ENCODE measurements at regions not wholly inside any gene's neighbourhood (a gene's known extent, or its start where the extent isn't known, plus 50 kb on each side); places are given as distances from the start of the nearest gene placed in this dataset.

GRCh38 chr4:94399721-94400120, 52.0 kb upstream of the PDLIM5 start:
- TF ChIP-seq SP1 (CRISPR knock-in tag; conservative IDR thresholded peaks at IDR 0.05) (no peak), CTCF (IDR thresholded peaks at IDR 0.05) (no peak), PRDM15 (CRISPR knock-in tag; IDR thresholded peaks at IDR 0.05) (no peak), NFYB (CRISPR knock-in tag; conservative IDR thresholded peaks at IDR 0.05; ENCODE audit: low read depth) (no peak), ESRRA (CRISPR knock-in tag; IDR thresholded peaks at IDR 0.05; ENCODE audit: borderline replicate concordance) (no peak), JUN (CRISPR knock-in tag; IDR thresholded peaks at IDR 0.05) (no peak), E2F5 (CRISPR knock-in tag; IDR thresholded peaks at IDR 0.05) (no peak)
- TF ChIP-seq, protein P1, sequence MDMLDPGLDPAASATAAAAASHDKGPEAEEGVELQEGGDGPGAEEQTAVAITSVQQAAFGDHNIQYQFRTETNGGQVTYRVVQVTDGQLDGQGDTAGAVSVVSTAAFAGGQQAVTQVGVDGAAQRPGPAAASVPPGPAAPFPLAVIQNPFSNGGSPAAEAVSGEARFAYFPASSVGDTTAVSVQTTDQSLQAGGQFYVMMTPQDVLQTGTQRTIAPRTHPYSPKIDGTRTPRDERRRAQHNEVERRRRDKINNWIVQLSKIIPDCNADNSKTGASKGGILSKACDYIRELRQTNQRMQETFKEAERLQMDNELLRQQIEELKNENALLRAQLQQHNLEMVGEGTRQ (CRISPR knock-in tag; IDR thresholded peaks at IDR 0.05): no peak
- TF ChIP-seq, protein P2, sequence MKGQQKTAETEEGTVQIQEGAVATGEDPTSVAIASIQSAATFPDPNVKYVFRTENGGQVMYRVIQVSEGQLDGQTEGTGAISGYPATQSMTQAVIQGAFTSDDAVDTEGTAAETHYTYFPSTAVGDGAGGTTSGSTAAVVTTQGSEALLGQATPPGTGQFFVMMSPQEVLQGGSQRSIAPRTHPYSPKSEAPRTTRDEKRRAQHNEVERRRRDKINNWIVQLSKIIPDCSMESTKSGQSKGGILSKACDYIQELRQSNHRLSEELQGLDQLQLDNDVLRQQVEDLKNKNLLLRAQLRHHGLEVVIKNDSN (CRISPR knock-in tag; IDR thresholded peaks at IDR 0.05): no peak
- TF ChIP-seq, protein P3, sequence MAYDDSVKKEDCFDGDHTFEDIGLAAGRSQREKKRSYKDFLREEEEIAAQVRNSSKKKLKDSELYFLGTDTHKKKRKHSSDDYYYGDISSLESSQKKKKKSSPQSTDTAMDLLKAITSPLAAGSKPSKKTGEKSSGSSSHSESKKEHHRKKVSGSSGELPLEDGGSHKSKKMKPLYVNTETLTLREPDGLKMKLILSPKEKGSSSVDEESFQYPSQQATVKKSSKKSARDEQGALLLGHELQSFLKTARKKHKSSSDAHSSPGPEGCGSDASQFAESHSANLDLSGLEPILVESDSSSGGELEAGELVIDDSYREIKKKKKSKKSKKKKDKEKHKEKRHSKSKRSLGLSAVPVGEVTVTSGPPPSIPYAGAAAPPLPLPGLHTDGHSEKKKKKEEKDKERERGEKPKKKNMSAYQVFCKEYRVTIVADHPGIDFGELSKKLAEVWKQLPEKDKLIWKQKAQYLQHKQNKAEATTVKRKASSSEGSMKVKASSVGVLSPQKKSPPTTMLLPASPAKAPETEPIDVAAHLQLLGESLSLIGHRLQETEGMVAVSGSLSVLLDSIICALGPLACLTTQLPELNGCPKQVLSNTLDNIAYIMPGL (CRISPR knock-in tag; IDR thresholded peaks at IDR 0.05): no peak
- TF ChIP-seq, protein P4, sequence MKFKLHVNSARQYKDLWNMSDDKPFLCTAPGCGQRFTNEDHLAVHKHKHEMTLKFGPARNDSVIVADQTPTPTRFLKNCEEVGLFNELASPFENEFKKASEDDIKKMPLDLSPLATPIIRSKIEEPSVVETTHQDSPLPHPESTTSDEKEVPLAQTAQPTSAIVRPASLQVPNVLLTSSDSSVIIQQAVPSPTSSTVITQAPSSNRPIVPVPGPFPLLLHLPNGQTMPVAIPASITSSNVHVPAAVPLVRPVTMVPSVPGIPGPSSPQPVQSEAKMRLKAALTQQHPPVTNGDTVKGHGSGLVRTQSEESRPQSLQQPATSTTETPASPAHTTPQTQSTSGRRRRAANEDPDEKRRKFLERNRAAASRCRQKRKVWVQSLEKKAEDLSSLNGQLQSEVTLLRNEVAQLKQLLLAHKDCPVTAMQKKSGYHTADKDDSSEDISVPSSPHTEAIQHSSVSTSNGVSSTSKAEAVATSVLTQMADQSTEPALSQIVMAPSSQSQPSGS (CRISPR knock-in tag; IDR thresholded peaks at IDR 0.05; ENCODE audit: borderline replicate concordance, low read depth): no peak

Measured in WTC11 (cell line).